ENCODE measurements at regions not wholly inside any gene's neighbourhood (a gene's known extent, or its start where the extent isn't known, plus 50 kb on each side); places are given as distances from the start of the nearest gene placed in this dataset.
A peak's percentile ranks its signal among the peaks of the same experiment; 100 is the strongest.
"Not testable (repeated sequence)": the region's sequence is repeated elsewhere in the genome, so short reads cannot be mapped to it uniquely, and the experiment has no call there.

DNA sequence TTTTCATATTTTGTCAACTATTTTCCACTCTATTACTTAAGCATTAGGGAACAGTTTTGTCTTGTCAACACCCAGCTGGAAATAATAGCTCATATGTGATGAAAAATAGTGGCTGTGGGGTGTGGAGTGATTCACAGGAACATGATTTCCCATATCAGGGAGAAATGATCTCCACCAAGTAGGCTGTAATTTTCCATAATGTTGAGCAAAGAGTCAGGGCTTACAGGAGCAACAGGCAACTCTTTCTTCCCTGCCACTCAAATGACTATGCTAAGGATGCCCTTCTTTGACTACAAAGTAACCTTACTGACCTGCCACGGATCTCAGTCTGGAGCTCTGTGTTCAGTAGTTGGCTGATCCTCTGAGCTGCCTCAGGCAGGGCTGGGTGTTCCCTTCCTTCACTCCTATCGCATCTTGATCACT, 90.0 kb upstream of the GATB start:
- DNase-seq (ENCODE audit: low spot score), result no peak

DNA sequence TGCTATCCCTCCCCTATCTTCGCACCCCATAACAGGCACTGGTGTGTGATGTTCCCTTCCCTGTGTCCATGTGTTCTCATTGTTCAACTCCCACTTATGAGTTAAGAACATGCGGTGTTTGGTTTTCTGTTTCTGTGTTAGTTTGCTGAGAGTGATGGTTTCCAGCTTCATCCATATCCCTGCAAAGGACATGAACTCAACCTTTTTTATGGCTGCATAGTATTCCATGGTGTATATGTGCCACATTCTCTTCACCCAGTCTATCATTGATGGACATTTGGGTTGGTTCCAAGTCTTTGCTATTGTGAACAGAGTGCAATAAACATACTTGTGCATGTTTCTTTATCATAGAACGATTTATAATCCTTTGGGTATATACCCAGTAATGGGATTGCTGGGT, 84.7 kb upstream of the GATB start:
- not testable (repeated sequence) for DNase-seq (ENCODE audit: low spot score)

DNA sequence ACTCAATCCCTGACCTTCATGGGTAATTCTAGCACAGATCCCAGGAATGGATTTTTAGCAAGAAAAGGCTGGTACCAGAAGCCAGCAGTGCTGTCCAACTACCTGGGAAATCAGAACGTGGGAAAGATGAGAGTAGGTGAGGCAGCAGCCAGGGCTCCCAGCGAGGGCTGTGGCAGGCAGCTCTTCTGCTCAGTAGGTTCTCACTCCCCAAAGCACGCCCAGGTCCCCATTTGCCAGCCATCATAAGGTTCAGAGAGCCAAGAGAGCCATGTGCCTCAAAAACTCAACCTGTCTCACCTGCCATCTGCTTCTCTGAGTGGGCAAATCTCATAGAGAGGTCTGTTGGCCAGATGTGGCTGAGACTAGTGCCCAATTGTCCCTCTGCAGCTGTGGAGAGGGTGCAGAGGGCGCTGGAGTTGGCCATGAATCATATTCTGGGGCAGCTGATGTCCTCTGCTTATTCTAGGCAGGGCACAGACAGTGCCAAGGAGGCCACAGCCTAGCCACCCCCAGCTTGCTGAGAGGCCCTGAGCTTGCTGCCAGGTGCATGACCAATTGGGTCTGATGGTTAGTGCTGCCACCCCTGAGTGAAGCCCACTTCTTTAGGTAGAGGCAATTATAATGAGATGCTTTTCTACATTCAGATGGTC, 81.7 kb upstream of the GATB start:
- DNase-seq (ENCODE audit: low spot score), result no peak

DNA sequence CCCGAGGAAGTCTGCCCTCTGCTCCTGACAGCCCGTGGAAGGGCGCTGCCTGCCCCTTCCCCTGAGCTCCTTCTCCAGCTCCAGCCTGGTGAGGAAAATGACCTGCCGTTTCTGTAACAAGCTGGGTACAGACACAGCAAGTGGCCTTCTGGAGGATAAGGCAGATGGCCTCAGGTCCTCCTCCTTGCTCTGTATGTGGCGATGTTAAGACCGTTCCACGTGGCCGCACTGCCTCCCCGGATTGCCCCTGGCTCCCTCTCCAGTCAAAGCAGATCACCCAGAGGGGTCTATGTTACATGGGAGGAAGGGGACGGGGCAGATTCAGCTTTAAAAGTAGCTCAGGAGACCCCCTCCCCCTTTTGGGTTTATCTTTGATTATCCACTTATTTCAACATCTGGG, 80.3 kb upstream of the GATB start:
- no peak for DNase-seq (ENCODE audit: low spot score)

DNA sequence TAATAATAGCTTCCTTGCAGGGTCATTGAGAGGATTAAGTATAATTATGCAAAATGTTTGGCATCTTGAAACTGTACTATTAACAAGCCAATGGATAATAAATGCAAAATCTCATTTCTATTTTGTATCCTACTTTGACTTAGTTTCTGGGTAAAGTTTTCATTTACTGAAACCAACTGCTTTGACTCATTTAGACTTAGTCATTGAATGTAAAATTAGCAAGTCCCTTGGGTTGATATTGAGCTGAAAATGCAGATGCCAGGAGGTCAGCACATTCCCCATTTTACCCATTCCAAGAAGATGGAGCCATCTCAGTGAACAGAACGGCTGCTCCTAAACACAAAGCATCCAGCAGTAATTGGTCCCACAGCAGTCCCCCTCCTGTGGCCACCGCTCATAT, 74.7 kb upstream of the GATB start:
- no peak for DNase-seq (ENCODE audit: low spot score)

DNA sequence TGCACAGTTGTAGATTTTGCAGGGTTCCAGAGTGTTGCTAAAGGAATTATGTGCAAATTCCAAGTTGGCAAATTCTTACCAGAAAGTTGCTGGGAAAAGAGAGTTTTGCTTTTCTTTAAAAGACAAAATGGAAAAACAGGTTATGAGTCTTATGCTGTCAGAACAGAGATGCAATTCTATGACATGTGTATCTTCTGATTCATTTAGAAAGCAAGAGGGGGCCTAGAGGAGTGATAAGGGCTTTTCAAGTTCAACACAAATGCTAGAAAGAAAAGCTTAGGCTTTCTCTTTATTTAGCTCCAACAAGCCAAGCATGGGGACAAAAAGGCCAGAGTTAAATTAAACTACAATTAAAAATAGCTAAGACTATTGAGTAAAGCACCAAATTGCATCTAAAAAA, 72.4 kb upstream of the GATB start:
- DNase-seq (ENCODE audit: low spot score), result no peak

DNA sequence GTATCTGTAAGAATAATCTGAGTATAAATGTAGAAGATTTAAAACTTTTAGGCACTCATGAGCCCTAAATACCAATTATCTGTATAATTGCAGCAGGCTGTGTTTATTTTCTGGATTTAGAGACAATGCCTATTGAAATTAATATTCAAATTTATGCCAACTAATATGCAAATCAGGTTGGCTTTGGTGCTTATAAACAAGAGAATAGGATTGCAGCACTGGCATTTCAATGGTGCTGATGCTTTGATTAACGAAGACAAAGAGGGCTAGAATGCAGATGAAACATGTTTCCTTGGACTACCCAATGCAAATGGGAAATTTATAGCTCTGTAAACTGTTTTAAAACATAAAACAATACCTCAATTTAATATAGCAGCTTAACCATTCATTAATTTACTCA, 70.7 kb upstream of the GATB start:
- no peak for DNase-seq (ENCODE audit: low spot score)

DNA sequence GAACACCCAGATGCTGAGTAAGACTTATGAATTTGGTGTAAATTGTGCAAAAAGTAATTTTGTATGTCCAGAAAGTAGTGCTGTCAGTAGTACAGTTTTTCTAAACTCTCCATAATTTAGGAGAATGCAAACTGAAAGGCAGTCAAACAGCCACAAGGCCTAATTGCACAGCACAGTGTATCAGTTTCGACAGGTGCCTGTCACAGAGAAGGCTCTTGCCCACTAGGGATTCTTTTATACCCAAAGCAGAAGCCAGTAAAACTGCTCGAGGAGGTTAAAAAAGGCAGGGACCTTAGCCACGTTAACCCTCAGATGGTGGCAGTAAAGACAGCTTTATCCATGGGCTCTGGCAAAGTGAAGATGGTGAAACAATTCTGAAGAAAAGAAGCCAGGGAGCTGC, 69.4 kb upstream of the GATB start:
- DNase-seq (ENCODE audit: low spot score), result no peak

DNA sequence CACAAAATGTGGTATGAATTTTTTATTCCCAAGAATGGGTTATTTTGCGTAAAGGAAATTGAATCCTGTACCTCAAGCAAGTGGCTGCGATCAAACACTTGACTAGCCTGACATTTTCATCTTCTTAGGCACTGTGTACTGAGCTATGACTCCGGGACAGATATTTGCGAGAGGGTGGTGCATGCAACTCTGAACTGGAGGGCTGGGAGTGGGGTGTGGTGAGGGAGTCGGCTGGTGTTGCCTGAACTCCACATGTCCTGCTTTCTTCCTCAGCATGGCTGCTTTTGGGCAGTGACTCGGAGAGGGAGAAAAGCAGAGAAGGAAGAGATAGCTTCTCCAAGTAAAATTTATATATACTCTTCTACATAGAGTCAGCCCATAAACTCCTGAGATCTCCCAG, 68.5 kb upstream of the GATB start:
- no peak for DNase-seq (ENCODE audit: low spot score)

DNA sequence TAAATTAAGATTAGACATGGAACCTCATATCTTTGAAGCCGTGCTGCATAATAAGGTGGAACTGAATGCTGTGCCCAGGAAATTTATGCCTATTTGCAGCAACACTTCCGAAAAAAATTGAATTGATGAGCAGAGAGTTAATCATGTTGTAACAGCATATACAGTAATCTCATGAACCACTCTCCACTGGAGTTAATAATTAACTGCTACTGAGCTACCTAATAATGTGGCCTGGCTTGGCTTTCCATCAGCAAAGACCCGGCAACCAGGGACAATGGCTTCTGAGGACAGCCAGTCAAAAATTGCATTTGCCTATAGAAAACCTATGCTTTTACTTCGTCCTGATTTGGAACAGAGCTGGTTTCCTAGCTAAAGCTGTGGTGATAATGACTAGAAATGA, 63.8 kb upstream of the GATB start:
- peak; percentile 9 for DNase-seq (ENCODE audit: low spot score)

DNA sequence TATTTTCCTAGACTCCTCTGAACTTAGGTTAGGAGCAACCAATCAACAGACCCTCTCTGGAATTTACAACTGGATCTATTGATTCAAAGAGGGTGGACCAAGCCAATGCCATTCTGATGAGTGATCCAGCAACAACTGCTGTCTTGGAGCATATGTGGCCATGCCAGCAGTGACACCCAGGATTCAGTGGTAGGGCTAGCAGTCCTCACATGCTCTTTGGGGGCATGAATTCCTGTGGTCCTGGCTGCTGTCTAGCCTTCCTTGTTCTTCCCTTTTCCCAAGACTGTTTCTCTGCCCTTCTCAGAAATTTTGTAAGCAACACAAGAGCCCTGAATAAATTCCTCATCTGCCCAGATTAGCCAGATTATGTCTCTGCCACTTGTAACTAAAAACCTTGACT, 61.5 kb upstream of the GATB start:
- DNase-seq (ENCODE audit: low spot score), result no peak

DNA sequence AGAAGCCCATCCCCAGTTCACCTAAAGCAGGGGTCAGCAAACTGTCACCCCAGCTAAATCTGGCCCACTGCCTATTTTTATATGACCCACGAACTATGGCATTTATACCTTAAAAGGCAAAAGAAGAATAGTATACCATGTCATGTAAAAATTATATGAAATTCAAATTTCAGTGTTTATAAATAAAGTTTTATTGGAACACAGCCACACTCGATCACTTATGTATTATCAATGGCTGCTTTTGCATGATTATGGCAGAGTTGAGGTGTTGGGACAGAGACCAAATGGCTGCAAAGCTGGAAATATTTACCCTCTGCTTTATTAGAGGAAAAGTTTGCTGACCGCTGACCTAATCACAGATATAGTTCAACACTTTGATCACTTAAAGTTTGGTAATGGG, 59.2 kb upstream of the GATB start:
- no peak for DNase-seq (ENCODE audit: low spot score)

DNA sequence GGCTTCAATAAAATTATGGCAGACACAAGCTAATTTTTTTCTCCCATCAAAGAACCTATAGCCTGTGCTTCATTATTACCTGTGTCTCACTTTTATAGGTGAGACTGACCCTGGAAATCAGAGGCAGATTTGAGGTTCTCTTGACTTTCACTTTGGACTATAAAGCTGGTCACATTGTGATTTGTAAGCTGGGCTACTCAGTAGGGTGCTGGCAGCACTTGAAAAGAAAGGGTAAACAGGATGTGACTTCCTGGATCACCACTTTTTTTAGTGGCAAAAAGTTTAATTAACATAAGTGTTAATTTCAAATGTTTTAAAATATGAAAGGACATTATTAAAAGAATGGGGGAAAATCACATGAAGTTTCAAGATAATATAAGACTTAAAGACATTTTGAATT, 50.6 kb upstream of the GATB start:
- no peak for DNase-seq (ENCODE audit: low spot score)

Measured in HuH-7.5 (cell line).